ENCODE measurements at regions not wholly inside any gene's neighbourhood (a gene's known extent, or its start where the extent isn't known, plus 50 kb on each side); places are given as distances from the start of the nearest gene placed in this dataset.

DNA sequence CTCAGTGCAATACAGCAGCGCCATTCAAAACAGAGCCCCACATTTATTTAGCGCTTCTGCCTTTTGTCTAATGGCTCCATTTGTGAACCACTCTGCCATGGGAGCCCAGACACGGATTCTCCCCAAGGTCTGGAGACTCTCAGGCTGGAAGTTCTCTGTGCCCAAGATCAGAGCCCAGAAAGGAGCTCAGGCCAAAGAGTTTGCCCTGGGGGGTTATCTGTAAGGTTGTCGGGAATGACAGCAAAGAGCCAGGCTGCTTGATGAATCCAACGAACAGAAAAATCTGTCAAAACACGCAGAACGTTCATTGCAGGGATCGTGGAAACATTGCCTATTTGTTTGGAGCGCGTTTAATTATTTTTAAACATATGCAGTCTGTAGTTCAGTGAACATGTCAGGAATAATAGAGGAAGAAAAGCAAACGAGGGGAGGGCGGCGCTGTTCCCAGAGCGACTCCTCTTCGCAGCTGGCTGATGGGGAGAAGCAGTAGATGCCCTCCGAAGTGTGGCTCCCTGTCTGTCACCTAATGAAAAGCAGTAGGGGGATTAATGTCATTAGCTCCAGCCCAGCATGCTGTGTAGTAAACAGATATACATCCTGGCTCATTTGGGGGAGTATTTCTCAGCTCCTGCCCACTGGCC lies 464.9 kb upstream of the MPDZ start:
- TF ChIP-seq POLR2A (IDR thresholded peaks at IDR 0.05; ENCODE audit: low read depth, low read length) (no peak), POLR2AphosphoS5 (IDR thresholded peaks at IDR 0.05; ENCODE audit: low read depth, low read length) (no peak), TAF1 (IDR thresholded peaks at IDR 0.05; ENCODE audit: borderline replicate concordance, low read depth, low read length) (no peak)

All from GM12892 (cell line).